ENCODE measurements at regions not wholly inside any gene's neighbourhood (a gene's known extent, or its start where the extent isn't known, plus 50 kb on each side); places are given as distances from the start of the nearest gene placed in this dataset.
"Not testable (repeated sequence)": the region's sequence is repeated elsewhere in the genome, so short reads cannot be mapped to it uniquely, and the experiment has no call there.

DNA sequence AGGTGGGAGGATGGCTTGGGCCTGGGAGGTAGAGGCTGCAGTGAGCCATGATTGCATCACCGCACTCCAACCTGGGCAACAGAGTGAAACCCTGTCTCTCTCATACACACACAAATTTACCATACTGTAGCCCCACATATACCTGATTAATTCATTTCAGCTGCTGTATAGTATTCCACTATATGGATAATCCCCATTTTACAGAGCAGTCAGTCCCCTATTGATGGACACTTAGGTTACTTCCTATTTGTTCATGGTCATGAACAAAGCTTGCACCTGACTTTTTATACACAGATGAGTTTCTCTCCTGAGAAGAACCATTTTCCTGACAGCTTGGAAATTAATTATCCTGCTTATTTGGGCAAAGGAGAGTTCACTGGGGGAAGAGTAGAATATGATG, 59.2 kb downstream of the EMX2 start:
- no peak for DNase-seq (ENCODE audit: low read depth)

DNA sequence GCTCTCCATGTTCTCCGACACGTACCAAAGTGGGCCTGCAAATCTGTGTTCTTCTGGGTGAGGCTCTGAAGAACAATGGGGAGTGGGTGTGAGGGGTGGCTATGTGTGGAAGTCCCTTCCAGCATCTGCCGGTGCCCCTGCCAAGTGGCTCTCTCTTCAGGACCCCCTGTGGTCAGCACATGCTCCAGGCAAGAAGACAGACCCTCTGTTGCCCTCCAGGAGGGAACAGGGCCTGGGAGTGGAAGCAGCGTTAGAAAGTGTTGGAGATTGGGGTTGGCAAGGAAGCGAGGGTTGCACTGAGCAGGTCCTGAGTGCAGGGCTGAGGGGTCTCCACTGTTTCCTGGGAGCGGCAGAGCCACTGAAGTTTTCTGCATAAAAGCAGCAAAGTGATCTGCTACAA, 60.5 kb downstream of the EMX2 start:
- no peak for DNase-seq (ENCODE audit: low read depth)

DNA sequence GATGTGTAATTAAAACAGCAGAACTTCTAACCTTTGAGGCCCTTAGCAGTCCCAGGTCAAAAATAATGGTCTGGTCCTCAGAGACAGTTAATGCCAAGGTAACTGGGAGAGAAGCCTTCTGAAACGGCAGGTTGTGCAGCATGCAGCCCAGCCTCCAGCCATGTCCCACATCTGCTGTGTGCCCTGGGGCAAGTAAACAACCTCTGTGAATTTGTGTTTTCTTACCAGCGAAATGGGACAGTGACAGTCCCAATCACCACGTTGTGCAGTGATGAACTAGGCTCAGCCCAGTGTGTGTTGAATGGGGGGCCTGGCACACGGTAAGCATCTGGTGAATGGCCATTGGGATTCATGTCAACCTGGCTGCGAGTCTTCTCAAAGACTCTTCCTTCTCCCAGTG, 61.2 kb downstream of the EMX2 start:
- DNase-seq (ENCODE audit: low read depth) = no peak

DNA sequence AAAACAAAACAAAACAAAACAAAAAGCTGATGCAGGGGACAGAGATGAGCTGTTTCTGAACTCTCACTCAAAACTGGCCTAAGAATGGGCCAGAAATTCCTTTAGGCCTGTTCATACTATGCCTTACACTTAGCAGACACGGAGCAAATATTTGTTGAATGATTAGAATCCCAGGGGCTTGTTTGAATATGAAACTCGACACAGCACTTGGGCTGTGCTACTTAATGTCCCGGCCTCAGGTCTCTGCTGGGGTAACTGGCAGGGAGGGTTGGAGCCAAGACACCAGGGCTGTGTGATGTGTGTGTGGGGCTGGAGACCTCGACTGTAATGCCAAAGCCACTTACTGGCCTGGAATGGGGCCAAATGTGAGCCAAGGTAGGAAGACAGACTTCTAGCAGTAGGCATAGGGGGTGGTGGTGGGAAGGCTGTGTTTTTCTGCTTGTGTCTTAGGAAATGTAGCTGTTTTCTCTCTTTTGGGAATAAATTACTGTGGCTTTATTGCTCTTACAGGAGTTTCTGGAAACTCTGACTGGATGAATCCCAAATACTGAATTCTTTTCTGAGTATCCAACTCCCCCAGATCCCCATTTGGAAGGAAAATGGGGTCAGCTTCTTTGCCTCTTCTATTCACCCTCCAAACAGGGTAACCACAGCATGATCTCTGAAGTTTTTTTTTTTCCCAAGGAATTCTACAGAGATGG, 66.7 kb downstream of the EMX2 start:
- peak; percentile 93 for DNase-seq (ENCODE audit: low read depth)

DNA sequence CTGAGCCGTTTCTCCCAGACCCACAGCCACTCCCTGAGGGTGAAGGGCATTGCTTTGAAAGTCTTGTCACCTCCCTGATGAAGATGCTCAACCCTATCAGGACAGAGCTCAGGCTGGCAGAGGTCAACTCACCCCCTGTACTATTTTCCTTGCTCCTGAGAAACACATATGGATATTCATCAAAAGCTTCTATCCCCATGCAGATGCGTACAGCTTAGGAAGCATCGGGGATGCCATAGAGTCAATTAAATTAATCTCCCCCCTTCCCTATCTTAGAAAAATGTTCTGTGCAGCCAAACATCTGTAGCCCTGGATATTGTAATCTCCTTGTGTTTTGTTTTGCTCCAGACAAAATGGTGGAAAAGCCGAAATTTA, 67.2 kb downstream of the EMX2 start:
- no peak for DNase-seq (ENCODE audit: low read depth)

DNA sequence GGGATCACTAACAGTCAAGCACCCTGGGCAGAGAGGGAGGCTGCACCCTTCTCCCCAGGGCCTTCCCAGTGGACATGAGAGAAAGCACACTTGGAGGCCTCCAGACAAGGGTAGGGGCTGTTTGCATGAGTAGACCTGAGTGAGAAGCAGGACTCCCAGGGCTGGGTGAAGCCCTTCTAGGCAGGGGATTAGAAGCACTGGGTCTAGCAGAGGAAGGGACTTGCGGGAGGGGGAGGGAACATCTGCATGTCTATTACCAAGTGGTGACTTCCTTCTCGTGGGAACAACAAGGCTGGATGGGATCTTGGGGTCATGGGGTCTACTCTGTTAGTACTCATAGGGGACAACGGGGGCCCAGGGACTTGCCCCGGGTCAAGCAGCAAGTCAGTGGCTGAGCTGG, 67.8 kb downstream of the EMX2 start:
- DNase-seq (ENCODE audit: low read depth) = no peak

DNA sequence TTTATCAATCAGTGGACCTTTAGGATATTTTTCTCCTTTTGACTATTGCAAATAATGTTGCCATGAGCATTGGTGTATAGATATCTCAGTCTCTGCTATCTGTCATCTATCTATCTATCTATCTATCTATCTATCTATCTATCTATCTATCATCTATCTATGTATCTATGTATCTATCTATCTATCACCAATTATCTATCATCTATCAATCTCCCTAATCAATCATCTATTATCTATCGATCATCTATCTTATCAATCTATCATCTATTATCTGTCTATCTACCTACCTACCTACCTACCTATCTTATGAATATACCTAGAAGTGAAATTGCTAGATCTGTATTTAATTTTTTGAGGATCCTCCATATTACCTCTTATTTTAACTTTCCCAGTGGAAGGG, 69.6 kb downstream of the EMX2 start:
- DNase-seq (ENCODE audit: low read depth) = no peak

DNA sequence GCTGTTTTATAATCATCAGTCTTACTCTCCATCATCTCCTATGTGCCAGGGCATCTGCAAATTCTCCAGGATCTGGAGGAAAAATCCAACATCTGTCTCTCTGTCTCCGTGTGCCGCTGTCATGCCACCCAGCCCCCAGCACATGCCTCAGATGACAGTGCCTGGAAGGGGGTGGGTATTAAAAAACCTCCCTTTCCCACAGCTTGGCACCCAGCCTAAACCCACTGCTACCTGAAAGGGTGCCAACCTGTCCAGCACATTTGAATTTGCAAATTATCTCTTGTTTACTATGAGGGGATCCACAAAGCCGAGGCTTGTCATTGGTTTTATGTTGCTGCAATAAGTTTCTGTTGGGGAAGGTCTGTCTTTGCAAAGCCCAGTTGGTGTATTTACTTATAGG, 73.1 kb downstream of the EMX2 start:
- DNase-seq (ENCODE audit: low read depth) = no peak

DNA sequence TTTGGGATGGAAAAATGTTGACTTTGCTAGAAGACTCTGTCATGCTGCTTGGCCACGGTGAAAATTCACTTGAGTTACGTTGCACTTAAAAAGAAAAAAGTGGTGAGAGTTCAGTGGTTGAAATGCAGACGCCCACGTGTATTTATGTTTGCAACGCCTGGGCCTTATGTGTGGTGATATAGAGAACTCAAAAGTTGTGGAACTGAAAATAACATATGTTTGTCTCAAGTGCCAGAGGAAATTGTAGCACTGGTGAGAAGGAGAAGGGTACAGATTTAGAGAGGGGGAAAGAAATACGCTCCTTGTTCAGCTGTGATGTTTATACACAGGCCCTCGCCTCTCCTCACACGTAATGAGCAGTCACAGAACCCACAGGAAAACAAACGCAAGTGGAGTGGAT, 73.6 kb downstream of the EMX2 start:
- DNase-seq (ENCODE audit: low read depth) = no peak

DNA sequence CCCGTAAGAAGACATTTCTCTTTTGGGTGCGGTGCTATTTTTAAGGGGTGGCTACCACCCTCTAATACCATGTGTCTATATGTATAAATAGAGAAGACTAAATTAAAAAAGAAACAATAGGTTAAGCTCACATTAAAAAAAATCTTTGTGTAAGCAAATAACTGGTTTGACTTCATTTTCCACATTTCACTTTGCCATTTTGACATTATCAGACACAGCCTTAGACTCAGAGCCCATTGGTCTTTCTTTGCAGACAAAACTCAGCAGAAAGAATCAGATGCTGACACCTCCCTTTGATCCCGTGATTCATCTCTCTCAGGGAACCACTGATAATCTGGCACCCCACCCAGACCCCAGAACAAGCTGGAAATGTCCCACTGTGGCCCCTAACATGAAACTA, 74.5 kb downstream of the EMX2 start:
- no peak for DNase-seq (ENCODE audit: low read depth)

DNA sequence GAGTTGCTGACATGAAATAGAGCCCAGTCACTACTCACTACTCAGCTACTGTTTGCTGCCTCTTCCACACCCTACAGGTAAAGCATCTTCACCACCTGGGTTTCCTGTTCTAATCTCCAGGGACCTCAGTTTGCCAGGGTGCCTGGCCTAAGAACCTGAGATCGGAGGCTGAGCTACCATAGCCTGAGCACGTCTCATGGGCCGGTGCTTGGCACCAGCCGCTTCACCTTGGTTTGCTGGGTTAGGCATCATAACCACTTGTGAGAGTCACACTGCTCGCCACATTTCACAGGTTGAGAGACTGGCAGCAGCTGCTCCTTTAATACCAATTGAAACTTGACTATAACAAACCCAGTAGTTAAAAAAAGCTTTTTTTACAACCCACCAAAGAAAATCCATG, 75.1 kb downstream of the EMX2 start:
- no peak for DNase-seq (ENCODE audit: low read depth)

DNA sequence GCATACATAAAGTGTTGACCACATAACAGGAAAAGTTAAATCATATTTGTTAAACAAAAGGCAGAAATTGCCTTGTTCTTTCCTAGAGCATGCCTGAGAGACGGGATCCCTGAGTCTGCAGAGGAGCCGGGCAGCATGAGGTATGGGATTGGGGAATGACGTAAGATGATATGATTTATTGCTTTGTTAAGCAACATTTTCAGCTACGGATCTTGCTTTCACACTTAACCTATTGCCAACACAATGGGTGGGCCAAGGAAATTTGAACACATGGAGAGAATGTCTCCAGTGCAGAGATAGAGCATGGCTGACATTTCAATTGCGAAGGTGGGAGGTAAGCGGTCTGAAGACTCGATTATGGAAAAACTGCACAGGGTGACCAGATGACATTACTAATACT, 76.7 kb downstream of the EMX2 start:
- DNase-seq (ENCODE audit: low read depth) = no peak

DNA sequence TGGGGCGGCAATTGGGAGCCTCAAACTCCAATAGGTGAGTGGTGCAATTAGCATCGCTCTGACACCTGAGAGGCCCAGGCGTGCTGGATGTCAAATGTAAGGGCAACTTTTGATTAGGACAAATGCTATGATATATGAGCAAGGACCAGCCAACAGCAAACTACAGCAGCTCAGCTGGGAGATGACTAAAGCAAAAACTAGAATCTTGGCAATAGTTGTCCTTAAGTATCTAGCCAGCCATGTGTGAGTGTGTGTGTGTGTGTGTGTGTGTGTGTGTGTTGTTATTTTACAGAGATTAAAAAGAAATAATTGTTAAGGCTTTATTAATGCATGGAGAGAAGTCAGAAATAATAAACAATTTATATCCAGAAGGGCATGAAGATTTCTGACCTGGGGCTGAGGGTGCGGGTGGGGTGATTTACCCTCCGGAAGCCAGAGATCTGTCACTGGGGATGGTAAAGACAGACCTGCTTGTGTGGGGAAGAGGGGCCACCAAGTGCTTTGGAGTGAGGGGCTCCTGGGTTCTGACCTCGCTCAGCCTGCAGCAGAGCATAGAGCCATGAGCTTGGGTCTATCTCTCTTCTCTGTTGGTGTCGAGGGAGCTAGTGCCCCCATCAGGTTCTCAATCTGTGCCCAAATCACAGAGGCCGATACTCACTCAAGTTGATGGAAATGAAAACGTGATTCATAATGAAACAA, 77.3 kb downstream of the EMX2 start:
- DNase-seq (ENCODE audit: low read depth) = peak; percentile 26

DNA sequence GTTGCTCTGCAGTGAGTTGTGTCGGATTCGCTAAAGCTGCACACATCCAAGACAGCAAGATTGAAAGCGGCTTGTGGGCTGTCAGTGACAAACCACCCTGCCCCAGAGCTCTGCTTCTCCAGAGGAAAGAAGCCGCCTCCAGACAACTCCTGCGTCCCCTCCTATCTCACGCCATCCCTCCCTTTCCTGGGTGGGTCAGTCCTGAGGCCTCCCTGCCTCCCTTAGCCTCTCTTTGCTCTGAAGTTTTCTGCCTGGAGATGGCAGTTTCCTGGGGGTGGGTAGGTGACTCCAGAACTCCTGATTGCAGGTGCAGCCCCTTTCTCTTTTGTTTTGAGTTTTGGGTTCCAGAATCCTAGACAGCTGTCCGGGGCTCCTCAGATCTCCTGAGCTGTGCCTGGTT, 78.7 kb downstream of the EMX2 start:
- no peak for DNase-seq (ENCODE audit: low read depth)

DNA sequence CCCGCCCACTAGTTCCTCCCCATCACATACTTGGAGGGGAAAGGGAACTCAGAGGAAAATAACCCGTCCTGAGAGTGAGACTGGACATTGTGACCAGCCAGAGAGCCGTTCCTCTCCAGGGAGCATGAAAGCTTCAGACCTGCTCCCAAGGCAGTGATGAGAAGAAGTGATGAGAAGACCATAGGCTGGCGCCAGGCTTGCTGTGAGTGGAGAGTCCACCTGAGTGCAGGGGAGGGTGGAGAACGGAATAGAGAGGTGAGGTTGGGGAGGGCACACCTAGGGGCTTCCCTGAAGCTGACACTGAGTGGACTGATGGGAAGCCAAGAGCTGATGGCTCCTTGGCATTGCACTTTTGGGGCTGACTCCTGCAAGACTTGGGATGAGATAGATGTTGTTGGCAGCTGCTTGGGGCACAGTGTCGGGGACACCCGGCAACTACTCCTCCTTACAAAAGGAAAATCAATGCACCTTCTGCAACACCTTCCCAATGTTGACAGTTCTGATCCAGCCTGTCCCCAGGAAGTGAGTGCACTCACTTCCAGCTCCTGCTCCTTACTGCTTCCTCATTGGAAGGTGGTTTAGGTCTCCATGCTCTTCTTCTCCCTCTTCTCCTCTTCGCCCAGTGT, 79.4 kb downstream of the EMX2 start:
- no peak for DNase-seq (ENCODE audit: low read depth)

DNA sequence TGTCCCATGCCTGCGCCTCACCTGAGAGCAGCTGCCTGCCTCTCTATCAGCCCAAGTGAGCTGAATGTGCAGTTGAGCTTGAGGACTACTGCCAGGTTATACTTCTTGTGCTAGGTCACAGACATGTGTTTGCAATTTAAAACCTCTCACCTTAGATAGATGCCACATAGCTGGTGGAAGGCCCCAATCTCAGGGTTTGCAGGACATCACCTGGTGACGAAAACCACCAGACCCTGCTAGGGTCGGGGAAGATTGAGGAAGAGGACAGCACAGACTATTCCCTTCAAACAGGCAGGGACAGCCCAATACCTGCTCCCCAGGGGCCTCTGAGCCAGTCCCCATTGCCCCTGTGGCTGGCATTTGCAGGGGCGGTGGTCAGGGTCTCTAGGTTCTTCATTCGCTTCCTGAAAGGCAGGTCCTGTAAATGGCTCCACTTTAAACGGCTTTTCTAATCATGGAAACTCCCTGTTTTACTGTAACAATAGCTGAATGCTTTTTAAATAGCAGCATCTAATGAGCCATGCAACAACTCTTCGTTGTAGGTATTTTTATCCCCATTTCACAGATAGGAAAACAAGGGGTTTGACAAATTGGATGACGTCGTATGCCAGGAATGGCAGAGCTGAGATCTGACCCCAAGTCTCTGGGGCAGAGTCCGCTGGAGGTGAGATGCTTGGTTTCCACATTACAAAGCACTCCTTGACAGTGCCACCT, 80.1 kb downstream of the EMX2 start:
- no peak for DNase-seq (ENCODE audit: low read depth)

DNA sequence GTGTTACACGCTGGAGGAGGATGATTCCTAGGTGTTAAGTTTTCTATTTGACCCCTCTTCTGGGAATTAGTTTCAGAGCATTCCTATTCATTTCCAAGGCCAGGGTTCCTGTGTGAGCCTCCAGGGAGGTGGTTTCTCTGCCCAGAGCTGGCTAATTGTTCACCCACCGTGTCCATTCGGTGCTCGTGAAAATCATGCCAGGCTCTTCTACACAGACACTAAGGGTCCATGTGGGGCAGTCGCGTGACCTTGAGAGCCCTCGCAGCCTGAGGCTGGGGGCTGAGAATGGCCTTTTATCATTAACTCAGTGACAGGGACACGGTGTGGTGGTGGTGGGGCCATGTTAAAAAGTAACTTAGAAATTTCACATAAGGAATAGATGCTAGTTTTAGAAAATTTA, 83.7 kb downstream of the EMX2 start:
- DNase-seq (ENCODE audit: low read depth) = no peak

DNA sequence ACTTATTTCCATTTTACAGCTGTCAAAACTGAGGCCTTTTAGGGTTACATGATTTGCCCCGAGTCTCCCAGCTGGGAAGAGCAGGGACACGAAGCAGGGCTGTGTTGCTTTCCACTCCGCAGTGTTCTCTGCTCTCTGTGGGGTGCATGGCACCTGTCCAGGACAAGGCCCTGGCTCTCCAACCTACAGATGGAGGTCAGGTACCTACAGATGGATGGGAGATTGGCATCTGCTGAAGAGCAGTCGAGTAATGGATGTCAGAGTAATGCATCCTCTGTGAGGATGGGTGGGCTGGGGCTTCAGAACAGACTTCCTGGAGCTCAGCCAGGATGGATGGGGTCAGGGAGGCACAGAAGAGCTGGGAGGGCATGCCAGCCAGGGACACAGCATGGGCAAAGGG, 85.0 kb downstream of the EMX2 start:
- DNase-seq (ENCODE audit: low read depth) = no peak

DNA sequence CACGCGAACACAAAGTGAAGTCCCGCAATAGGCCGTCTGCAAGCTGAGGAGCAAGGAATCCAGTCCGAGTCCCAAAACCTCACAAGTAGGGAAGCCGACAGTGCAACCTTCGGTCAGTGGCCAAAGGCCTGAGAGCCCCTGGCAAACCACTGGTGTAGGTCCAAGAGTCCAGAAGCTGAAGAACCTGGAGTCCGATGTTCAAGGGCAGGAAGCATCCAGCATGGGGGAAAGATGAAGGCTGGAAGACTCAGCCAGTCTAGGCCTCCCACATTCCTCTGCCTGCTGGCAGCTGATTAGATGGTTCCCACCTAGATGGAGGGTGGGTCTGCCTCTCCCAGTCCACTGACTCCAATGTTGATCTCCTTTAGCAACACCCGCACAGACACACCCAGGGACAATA, 87.2 kb downstream of the EMX2 start:
- not testable (repeated sequence) for DNase-seq (ENCODE audit: low read depth)

DNA sequence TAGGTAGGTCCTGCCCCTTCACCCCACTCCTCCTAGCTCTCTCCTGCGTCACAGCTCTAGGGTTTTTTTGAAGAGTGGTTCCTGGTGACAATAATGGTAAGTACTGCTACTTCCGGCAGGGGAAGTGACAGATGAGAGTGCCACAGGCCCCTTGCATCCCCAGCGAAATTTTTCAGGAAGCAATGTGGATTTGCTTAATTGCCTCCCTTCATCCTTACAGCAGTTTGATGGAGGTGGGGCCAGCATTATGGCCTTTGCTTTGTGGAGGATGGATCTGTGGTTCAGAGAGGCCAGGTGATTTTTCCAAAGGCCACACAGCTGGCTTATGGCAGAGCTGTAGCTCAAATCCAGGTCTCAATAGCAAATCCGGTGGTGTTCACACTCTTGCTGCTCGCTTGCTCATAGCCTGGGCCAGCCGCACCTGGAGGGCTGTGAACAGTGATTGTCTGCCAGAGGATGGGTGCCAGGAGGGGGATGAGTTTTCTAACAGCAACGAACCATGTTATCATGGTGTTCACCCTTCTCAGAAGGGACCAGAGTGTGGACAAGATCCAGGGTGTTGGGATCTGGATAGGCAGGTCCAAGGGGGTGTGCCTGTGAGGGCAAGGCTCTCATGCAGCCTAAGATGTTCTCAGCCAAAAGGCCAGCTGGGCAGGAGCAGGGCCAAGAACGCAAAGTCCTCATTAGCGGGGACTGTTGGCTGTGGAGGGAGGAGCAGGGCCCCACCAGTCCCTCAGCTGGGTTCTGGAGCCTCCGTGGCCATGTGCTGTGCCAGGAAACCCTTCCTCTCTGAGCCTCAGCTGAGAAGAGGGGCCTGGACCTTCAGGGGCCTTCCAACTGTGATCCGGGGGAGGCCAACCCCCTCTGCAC, 89.0 kb downstream of the EMX2 start:
- DNase-seq (ENCODE audit: low read depth) = no peak

DNA sequence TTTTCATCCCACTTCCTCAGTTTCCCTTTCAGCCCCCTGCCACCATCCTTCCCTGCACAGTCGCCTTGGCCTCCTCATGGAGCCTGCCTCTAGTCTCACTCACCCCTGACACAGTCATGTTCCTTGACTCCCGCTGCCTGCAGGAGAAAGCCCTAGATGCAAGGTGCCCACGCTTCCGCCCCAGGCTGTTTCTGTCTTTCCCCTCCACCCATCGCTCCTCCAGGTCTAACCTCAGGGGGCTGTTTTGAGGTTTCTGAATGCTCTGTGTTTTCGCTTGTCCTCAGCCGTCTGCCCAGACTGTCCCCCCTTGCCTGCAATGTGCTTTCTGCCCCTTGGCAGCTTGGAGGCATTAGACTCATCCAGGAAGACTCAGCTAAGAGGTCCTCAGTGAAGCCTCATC, 89.9 kb downstream of the EMX2 start:
- no peak for DNase-seq (ENCODE audit: low read depth)

DNA sequence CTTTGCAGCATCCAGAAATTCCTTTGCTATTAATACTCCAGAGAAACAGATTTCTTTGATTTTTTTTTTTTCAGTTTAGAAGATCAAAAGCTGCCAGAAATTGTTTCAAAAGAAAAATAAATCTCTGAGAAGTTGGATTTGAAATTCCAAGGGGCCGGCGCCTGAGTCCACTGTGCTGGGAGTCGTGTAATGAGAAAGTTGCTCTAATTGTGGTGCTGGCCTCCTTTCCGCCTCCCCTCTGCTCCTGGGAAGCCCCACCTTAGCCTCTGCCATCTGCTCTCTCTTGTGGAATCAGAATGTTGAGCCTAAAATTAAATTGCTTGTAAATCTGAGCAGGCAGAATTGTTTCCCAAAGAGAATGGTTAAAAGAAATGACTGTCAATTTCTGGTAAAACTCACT, 93.3 kb downstream of the EMX2 start:
- DNase-seq (ENCODE audit: low read depth) = no peak

Data from stromal cell of bone marrow (primary cell).